ENCODE measurements at regions not wholly inside any gene's neighbourhood (a gene's known extent, or its start where the extent isn't known, plus 50 kb on each side); places are given as distances from the start of the nearest gene placed in this dataset.

- no peak for TF ChIP-seq CTCF (IDR thresholded peaks at IDR 0.05; ENCODE audit: low read depth, low read length, poor library complexity, severe bottlenecking)
- no peak for TF ChIP-seq EZH2phosphoT487 (IDR thresholded peaks at IDR 0.05; ENCODE audit: borderline replicate concordance, low read length)
- Histone ChIP-seq H3K36me3 (ENCODE audit: control insufficient read depth, low read length) (no peaks in the 10 kb centered on the region), H3F3A (ENCODE audit: control insufficient read depth, insufficient read depth) (no peaks in the 10 kb centered on the region), H3K79me2 (ENCODE audit: control insufficient read depth, low read length) (no peaks in the 10 kb centered on the region), H3K9me2 (replicated peaks; ENCODE audit: control insufficient read depth, low read length) (no peaks in the 10 kb centered on the region), H3K27ac (ENCODE audit: low read depth, low read length) (no peak overlapping the region), H3K4me3 (ENCODE audit: low read length) (no peak overlapping the region), H3K4me2 (ENCODE audit: low read length) (no peak overlapping the region), H3K4me1 (ENCODE audit: control insufficient read depth, low read length) (peaks cover 7% of the 10 kb centered on the region; the same call in 1 of the 2 replicates), H3K27me3 (ENCODE audit: control insufficient read depth, low read length) (0 out of 2 replicates have a peak, but pooled peaks cover 5% of the 10 kb centered on the region), H3K9me3 (ENCODE audit: control insufficient read depth, insufficient read depth, low read length) (no peaks in the 10 kb centered on the region), H4K20me1 (ENCODE audit: control insufficient read depth, insufficient read depth, low read depth, low read length) (no peaks in the 10 kb centered on the region)
These were observed 378.7 kb downstream of the MCTP2 start for GRCh38 chr15:94610069-94610468.

- H3K9me3 ChIP-seq (ENCODE audit: control insufficient read depth, insufficient read depth, low read length), result no peaks in the 10 kb centered on the region
- no peaks in the 10 kb centered on the region for H3K79me2 ChIP-seq (ENCODE audit: control insufficient read depth, low read length)
- no peaks in the 10 kb centered on the region for H4K20me1 ChIP-seq (ENCODE audit: control insufficient read depth, insufficient read depth, low read depth, low read length)
- H3K4me1 ChIP-seq (ENCODE audit: control insufficient read depth, low read length), result peaks cover 7% of the 10 kb centered on the region; the same call in 1 of the 2 replicates
- no peak for TF ChIP-seq CTCF (IDR thresholded peaks at IDR 0.05; ENCODE audit: low read depth, low read length, poor library complexity, severe bottlenecking)
- TF ChIP-seq EZH2phosphoT487 (IDR thresholded peaks at IDR 0.05; ENCODE audit: borderline replicate concordance, low read length), result no peak
- H3K27ac ChIP-seq (ENCODE audit: low read depth, low read length), result no peak overlapping the region
- no peak overlapping the region for H3K4me2 ChIP-seq (ENCODE audit: low read length)
- H3K36me3 ChIP-seq (ENCODE audit: control insufficient read depth, low read length), result no peaks in the 10 kb centered on the region
- H3K27me3 ChIP-seq (ENCODE audit: control insufficient read depth, low read length), result 0 out of 2 replicates have a peak, but pooled peaks cover 5% of the 10 kb centered on the region
- H3K9me2 ChIP-seq (replicated peaks; ENCODE audit: control insufficient read depth, low read length), result no peaks in the 10 kb centered on the region
- no peaks in the 10 kb centered on the region for H3F3A ChIP-seq (ENCODE audit: control insufficient read depth, insufficient read depth)
- no peak overlapping the region for H3K4me3 ChIP-seq (ENCODE audit: low read length)
These were observed 379.1 kb downstream of the MCTP2 start for GRCh38 chr15:94610485-94610884.

- H3K36me3 ChIP-seq (ENCODE audit: control insufficient read depth, low read length), result no peaks in the 10 kb centered on the region
- 0 out of 2 replicates have a peak, but pooled peaks cover 3% of the 10 kb centered on the region for H3K27me3 ChIP-seq (ENCODE audit: control insufficient read depth, low read length)
- no peak for TF ChIP-seq CTCF (IDR thresholded peaks at IDR 0.05; ENCODE audit: low read depth, low read length, poor library complexity, severe bottlenecking)
- TF ChIP-seq EZH2phosphoT487 (IDR thresholded peaks at IDR 0.05; ENCODE audit: borderline replicate concordance, low read length), result no peak
- no peaks in the 10 kb centered on the region for H4K20me1 ChIP-seq (ENCODE audit: control insufficient read depth, insufficient read depth, low read depth, low read length)
- no peaks in the 10 kb centered on the region for H3K79me2 ChIP-seq (ENCODE audit: control insufficient read depth, low read length)
- H3K9me3 ChIP-seq (ENCODE audit: control insufficient read depth, insufficient read depth, low read length), result no peaks in the 10 kb centered on the region
- no peaks in the 10 kb centered on the region for H3K9me2 ChIP-seq (replicated peaks; ENCODE audit: control insufficient read depth, low read length)
- H3K4me3 ChIP-seq (ENCODE audit: low read length), result no peak overlapping the region
- no peaks in the 10 kb centered on the region for H3F3A ChIP-seq (ENCODE audit: control insufficient read depth, insufficient read depth)
- no peak overlapping the region for H3K27ac ChIP-seq (ENCODE audit: low read depth, low read length)
- peaks cover 7% of the 10 kb centered on the region; the same call in 1 of the 2 replicates for H3K4me1 ChIP-seq (ENCODE audit: control insufficient read depth, low read length)
- H3K4me2 ChIP-seq (ENCODE audit: low read length), result no peak overlapping the region
These were observed 380.3 kb downstream of the MCTP2 start for GRCh38 chr15:94611656-94612055.

All from DOHH2 (cell line).